ENCODE measurements at regions not wholly inside any gene's neighbourhood (a gene's known extent, or its start where the extent isn't known, plus 50 kb on each side); places are given as distances from the start of the nearest gene placed in this dataset.
"Not testable (repeated sequence)": the region's sequence is repeated elsewhere in the genome, so short reads cannot be mapped to it uniquely, and the experiment has no call there.

- H2AFZ ChIP-seq (ENCODE audit: low read length), result no peak overlapping the region
- H3K27ac ChIP-seq (ENCODE audit: low read length), result no peak overlapping the region
- H3K9me2 ChIP-seq (replicated peaks; ENCODE audit: insufficient read depth, low read length), result no peaks in the 10 kb centered on the region
- H3K9ac ChIP-seq (ENCODE audit: low read length), result no peak overlapping the region
- H3K4me3 ChIP-seq (ENCODE audit: low read length), result no peak overlapping the region
- H3K4me1 ChIP-seq (ENCODE audit: low read length), result no peaks in the 10 kb centered on the region
- H3K36me3 ChIP-seq (replicated peaks; ENCODE audit: insufficient read depth, low read length), result no peaks in the 10 kb centered on the region
- no peak overlapping the region for H3K4me2 ChIP-seq (ENCODE audit: low read depth, low read length)
- H4K20me1 ChIP-seq (ENCODE audit: insufficient read depth, low read length), result no peaks in the 10 kb centered on the region
- TF ChIP-seq EZH2phosphoT487 (IDR thresholded peaks at IDR 0.05; ENCODE audit: low read length) (no peak), EZH2 (optimal IDR thresholded peaks at IDR 0.05; ENCODE audit: low read depth, low read length) (no peak), CTCF (IDR thresholded peaks at IDR 0.05; ENCODE audit: low read length) (no peak)
- H3K9me3 ChIP-seq (replicated peaks; ENCODE audit: insufficient read depth, low read length), result no peaks in the 10 kb centered on the region; the same call in 1 of the 2 replicates
- H3K27me3 ChIP-seq (replicated peaks; ENCODE audit: insufficient read depth, low read length), result no peaks in the 10 kb centered on the region
- H3F3A ChIP-seq (ENCODE audit: insufficient read depth, low read length), result no peaks in the 10 kb centered on the region
- DNase-seq, result no peak
- H3K79me2 ChIP-seq (ENCODE audit: low read length), result no peaks in the 10 kb centered on the region
Observed at GRCh38 chr4:170887396-170887795, 797.6 kb upstream of the AADAT start.

GRCh38 chr4:170884969-170885570 lies 795.3 kb upstream of the AADAT start:
- Histone ChIP-seq H3K4me2 (ENCODE audit: low read depth, low read length) (no peak overlapping the region), H3K9me3 (replicated peaks; ENCODE audit: insufficient read depth, low read length) (no peaks in the 10 kb centered on the region), H3K27me3 (replicated peaks; ENCODE audit: insufficient read depth, low read length) (no peaks in the 10 kb centered on the region), H3K9me2 (replicated peaks; ENCODE audit: insufficient read depth, low read length) (no peaks in the 10 kb centered on the region), H3F3A (ENCODE audit: insufficient read depth, low read length) (no peaks in the 10 kb centered on the region), H2AFZ (ENCODE audit: low read length) (no peak overlapping the region), H3K4me1 (ENCODE audit: low read length) (no peaks in the 10 kb centered on the region), H3K27ac (ENCODE audit: low read length) (no peak overlapping the region), H3K36me3 (replicated peaks; ENCODE audit: insufficient read depth, low read length) (no peaks in the 10 kb centered on the region), H3K79me2 (ENCODE audit: low read length) (no peaks in the 10 kb centered on the region), H3K9ac (ENCODE audit: low read length) (no peak overlapping the region), H3K4me3 (ENCODE audit: low read length) (no peak overlapping the region), H4K20me1 (ENCODE audit: insufficient read depth, low read length) (no peaks in the 10 kb centered on the region)
- no peak for DNase-seq
- TF ChIP-seq EZH2phosphoT487 (IDR thresholded peaks at IDR 0.05; ENCODE audit: low read length) (no peak), EZH2 (optimal IDR thresholded peaks at IDR 0.05; ENCODE audit: low read depth, low read length) (no peak), CTCF (IDR thresholded peaks at IDR 0.05; ENCODE audit: low read length) (no peak)

DNA sequence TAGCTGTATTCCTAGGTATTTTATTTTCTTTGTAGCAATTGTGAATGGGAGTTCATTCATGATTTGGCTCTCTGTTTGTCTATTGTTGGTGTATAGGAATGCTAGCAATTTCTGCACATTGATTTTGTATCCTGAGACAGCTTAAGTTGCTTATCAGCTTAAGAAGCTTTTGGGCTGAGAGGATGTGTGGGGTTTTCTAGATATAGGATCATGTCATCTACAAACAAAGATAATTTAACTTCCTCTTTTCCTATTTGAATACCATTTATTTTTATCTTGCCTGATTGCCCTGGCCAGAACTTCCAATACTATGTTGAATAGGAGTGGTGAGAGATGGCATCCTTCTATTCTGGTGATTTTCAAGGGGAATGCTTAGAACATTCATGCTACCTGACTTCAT lies 791.9 kb upstream of the AADAT start:
- not testable (repeated sequence) for H3K79me2 ChIP-seq (ENCODE audit: low read length); H3K27ac ChIP-seq (ENCODE audit: low read length); H3K27me3 ChIP-seq (replicated peaks; ENCODE audit: insufficient read depth, low read length); H3K4me2 ChIP-seq (ENCODE audit: low read depth, low read length); H2AFZ ChIP-seq (ENCODE audit: low read length); H3K9ac ChIP-seq (ENCODE audit: low read length); H3K4me1 ChIP-seq (ENCODE audit: low read length); DNase-seq; H3K9me2 ChIP-seq (replicated peaks; ENCODE audit: insufficient read depth, low read length); H4K20me1 ChIP-seq (ENCODE audit: insufficient read depth, low read length); H3K4me3 ChIP-seq (ENCODE audit: low read length); H3F3A ChIP-seq (ENCODE audit: insufficient read depth, low read length); H3K36me3 ChIP-seq (replicated peaks; ENCODE audit: insufficient read depth, low read length); H3K9me3 ChIP-seq (replicated peaks; ENCODE audit: insufficient read depth, low read length)

DNA sequence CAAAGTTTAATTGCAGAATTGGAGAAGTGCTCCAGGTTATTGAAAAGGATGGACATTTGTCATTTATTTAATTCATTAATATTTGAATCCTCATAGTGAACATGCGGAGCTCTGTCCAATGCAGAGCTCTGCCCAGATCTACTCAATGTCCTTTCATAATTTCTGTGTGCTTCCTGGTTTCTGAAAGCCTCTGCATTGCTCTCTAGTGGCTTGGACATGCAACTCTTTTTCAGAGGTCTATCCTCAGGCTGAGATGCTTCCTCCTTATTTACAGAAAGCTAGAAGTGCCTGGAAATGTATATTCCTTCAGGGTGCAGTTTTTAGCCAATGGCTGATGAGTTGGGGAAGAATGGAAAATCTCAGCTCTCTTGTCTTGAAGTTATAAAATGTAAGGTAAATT lies 786.1 kb upstream of the AADAT start:
- no peaks in the 10 kb centered on the region for H3F3A ChIP-seq (ENCODE audit: insufficient read depth, low read length)
- no peak overlapping the region for H3K9ac ChIP-seq (ENCODE audit: low read length)
- no peak overlapping the region for H2AFZ ChIP-seq (ENCODE audit: low read length)
- H3K4me1 ChIP-seq (ENCODE audit: low read length), result no peaks in the 10 kb centered on the region
- H3K9me2 ChIP-seq (replicated peaks; ENCODE audit: insufficient read depth, low read length), result no peaks in the 10 kb centered on the region
- no peaks in the 10 kb centered on the region for H3K9me3 ChIP-seq (replicated peaks; ENCODE audit: insufficient read depth, low read length)
- H3K4me2 ChIP-seq (ENCODE audit: low read depth, low read length), result no peak overlapping the region
- H3K27me3 ChIP-seq (replicated peaks; ENCODE audit: insufficient read depth, low read length), result no peaks in the 10 kb centered on the region
- H4K20me1 ChIP-seq (ENCODE audit: insufficient read depth, low read length), result no peaks in the 10 kb centered on the region
- no peak for DNase-seq
- TF ChIP-seq EZH2phosphoT487 (IDR thresholded peaks at IDR 0.05; ENCODE audit: low read length), result no peak
- no peak for TF ChIP-seq CTCF (IDR thresholded peaks at IDR 0.05; ENCODE audit: low read length)
- no peak for TF ChIP-seq EZH2 (optimal IDR thresholded peaks at IDR 0.05; ENCODE audit: low read depth, low read length)
- H3K27ac ChIP-seq (ENCODE audit: low read length), result no peak overlapping the region
- H3K36me3 ChIP-seq (replicated peaks; ENCODE audit: insufficient read depth, low read length), result no peaks in the 10 kb centered on the region
- no peaks in the 10 kb centered on the region for H3K79me2 ChIP-seq (ENCODE audit: low read length)
- H3K4me3 ChIP-seq (ENCODE audit: low read length), result no peak overlapping the region
